GM19438 (cell line): ENCODE measurements at regions not wholly inside any gene's neighbourhood (a gene's known extent, or its start where the extent isn't known, plus 50 kb on each side); places are given as distances from the start of the nearest gene placed in this dataset.

ENCODE experiments used
- ATAC-seq: cut with Tn5 transposase; IDR thresholded peaks from one replicate; pipeline ENCODE4 v1.9.1; 2021; ENCODE audit warnings: low read depth; ENCODE audit not compliant: unreplicated experiment

DNA sequence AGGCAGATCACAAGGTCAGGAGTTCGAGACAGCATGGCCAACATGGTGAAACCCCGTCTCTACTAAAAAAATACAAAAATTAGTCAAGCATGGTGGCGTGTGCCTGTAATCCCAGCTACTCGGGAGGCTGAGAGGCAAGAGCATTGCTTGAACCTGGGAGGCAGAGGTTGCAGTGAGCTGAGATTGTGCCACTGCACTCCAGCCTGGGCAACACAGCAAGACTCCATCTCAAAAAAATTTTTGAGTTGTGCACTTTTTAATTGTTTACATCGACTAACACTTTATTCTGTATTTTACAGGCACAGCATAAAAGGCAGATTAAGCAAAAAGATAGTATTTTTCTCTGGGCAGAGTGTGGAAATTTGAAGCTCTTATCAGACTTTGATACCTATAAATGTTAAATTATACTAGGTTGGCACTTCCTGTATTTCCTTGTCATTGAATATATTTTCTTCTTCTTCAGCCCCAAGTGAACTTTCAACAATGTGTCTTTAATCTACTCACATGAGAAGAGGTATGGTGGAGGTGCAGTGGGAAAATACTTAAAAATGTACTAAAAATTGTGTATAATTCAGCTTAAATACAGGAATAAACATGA is 180.6 kb upstream of the ELL2 start:
- no peak for ATAC-seq

DNA sequence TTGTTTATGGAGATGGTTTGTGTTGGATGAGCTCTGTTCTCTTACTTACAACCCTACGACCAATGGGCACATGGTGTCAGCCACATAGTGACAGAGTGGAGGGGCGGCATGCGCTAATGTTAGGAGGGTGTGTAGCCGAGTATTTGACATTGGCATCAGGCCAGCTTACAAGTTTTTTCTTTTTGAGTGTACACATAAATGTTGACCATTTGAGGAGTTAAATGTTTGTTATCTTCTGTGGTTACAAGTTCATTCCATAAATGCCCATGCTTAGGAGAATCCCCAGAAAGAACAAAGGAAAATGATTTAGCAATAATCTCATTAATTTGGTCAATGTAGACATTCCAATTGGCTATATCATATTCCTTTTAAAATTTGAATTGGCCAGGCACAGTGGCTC is 180.1 kb upstream of the ELL2 start:
- ATAC-seq: no peak

DNA sequence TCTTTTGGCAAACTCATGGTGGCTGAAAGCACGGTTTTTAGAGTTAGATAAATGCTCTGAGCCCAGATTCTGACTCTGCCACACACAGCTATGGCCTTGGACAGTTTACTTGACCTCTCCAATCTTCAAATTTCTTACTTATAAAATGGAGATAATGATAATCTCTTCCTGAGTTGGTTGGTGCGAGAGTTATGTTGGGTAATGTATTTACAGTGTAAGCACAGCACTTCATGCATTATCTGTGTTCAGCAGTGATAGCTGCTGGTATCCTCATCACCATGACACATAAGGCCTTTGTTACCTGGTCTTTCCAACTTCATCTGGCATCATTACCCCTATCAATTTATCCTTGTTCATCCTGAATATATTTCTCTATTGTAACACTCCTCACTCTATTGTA is 178.8 kb upstream of the ELL2 start:
- ATAC-seq: no peak

DNA sequence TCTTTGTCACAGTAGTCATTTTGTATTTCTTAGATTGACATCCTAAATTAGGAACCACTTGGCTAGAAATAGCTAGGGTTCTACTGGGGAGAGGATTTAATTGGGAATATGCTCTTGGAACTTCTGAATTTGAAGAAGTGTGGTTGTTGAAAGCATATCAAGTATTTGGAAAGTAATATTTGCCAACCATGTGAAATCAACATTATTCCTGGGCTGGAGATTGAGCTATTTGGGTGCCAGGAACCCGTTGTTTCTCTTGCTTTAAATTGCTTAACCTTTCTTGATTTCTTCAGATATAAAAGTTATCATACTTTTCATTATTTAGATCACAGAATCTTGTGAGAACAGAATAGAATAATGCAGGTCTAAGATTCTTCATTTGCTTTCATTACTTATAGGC is 178.4 kb upstream of the ELL2 start:
- ATAC-seq: no peak

DNA sequence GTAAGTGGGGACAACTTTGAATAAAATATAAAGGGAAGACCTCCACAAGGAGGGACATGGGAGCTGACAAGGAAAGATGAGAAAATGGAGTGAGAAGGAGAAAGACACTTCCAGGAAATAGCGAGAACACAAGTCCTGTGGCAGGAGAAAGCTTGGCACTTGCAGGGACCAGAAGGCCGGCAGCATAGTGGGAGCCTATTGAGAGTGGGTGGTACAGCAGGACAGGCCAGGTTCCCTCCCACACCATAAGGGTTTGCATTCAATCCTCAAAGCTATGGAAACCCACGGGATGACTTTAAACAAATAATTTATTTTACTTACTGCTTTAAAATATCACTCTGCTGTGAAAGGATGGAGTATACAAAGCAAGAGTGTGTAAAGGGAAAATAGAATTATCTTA is 173.2 kb upstream of the ELL2 start:
- no peak for ATAC-seq

DNA sequence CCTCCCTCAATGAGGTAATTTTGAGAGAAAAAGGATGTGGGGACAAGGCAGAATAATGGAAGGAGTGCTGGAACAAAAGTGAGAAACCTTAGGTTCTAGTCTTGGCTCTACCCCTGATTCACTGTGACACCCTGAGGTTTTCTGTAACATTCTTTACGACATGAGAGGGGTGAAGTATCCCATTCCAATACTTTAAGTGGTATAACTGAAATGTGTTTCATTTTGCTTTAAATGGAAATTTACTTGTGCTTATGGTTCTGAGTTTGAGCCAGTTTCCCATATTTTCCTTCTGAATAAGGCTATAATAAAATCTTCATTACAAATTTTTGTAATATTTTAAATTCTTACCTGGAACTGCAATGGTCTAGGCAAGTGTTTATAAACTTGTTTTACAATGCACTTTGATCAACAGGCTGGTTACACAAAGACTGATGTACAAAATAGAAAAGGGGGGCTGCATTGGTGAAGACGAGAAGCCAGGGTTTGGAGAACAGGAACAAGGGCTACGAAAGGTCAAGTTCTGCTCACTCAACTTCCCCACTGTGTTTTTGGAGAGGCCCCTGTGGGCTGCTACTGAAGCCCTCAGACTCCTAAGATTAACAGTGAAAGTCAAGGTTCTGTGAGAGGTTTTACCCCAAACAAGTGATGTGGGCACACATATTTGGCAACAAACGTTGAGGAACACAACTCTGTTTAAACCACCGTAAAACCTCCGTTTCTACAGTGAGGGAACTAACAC is 171.9 kb upstream of the ELL2 start:
- no peak for ATAC-seq

DNA sequence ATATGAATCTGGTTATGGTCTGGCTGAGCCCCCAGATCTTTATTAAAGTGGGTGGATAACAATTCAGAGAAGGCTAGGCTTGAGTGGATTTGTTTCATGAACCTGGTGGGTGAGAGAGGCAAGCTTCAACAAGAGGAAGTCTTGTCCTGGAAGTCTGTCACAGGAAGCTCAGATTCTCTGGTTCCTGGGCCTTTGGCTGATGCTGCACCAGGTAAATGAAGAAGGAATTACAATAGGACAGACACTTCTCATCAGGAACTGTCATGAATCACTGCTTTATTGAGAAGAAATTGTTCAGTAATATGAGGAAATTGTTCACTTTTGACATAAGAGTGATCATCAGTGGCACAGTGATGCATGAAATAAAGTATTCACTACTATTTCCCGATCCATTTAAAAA is 167.6 kb upstream of the ELL2 start:
- no peak for ATAC-seq

DNA sequence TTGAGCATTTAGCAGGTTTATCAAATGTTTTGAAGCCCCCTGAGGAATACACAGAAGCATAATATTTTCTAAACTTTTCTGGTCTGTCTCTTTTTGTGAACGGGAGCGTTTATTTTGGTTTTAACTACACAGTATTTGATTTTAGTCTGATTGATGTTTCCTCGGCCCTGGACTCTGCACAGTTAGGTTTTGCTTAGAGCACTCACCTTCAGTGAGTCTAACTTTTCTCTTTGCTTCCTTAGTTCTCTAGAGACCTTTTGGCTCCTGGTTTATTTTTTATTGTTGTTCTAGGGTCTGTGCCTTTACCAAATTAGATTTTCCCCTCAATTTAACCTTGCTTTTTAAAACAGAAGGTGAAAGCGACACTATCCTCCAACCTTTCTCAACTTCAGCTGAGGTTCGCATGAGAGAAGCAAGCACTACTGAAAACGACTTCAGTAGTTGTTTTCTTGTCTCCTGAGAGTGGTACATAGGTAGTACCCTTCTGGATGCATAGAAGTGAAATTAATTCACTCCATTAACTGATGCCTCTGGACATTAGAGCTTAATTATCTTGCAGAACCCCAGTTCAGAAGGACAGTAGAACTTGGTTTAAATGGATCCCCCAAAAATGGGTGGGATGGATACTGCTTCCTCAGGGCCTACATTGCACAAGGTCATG is 166.7 kb upstream of the ELL2 start:
- no peak for ATAC-seq

DNA sequence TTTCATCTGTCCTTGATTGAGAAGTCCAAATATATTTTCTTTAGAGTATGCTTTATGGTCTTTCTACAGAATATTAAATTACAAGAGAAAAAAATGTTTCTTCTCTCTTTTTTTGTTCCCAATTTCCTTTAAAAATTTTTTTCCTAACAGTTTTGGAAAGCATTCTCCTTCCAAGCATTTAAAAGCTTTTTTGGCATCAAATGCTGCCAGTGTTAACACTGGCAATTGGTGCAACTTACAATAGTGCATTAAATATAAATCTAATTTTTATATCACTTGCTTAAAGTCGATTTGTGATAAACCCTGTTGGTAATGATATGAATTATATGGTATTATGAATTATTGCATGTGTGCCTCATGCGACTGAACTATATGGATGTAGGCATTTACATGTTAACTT is 165.9 kb upstream of the ELL2 start:
- ATAC-seq: no peak

DNA sequence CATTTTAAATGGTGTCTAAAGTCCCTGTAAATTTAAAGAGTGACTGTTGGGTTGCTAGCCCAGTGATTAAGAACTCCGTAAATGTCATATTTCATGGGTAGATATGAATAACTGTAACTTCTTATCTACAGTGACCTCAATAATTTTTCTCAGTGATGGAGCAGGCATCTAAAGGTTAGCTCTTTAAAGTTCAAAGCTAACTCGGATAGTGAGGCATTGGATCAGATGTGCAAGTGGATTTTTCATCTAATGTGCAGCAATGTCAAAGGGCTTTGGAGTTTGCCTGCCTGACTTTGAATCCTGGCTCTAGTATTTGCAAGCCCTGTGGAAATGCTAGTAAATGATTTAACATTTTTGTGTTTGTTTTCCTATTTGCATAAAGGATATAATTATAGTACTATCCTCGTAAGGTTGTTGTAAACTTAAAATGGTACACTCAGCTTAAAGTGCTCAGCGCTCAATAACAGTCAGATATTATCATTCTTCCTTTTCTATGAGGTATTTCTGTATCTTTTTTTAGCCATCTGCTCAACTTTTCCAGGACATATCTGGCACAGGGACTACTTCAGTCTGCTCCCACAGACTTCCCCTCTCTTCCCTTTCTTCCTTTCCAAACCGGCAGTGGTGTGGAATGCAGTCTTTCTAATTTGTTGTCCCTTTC is 163.7 kb upstream of the ELL2 start:
- ATAC-seq: no peak

DNA sequence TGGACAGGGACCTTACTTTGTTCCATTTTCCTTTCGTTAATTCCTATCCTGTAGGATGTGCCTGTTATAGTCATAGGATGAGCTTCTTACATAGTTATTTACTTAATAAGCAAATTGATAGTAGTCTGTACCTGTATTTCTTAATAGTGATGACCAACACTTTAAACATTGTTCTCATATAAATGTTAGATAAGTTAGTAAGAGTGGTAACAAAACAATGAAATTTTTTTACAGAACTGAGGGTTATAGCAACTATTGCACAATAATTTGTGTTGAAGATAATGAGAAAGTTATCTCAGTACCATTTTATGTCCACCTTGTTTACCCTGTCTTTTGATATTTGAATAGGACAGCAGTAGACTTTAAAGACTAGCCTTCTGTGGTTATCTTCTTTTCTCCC is 162.9 kb upstream of the ELL2 start:
- no peak for ATAC-seq

DNA sequence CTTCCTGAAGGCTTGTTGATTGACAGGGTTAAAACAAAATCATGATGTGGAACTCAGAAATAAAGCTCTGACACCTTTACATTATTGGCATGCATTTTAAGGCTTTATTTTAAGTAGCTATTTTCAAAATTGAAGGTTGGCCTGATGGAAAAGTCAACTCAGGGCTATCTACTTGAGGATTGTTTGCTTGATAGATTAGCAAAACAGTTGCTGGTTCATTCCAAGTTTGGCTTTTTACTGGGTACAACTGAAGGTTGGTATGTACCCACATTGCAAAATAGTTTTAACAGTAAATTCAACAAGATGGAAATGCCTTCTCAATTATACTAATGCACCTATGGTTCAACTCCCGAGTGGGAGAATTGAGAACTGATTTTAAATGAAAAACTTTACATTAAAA is 161.8 kb upstream of the ELL2 start:
- ATAC-seq: no peak

DNA sequence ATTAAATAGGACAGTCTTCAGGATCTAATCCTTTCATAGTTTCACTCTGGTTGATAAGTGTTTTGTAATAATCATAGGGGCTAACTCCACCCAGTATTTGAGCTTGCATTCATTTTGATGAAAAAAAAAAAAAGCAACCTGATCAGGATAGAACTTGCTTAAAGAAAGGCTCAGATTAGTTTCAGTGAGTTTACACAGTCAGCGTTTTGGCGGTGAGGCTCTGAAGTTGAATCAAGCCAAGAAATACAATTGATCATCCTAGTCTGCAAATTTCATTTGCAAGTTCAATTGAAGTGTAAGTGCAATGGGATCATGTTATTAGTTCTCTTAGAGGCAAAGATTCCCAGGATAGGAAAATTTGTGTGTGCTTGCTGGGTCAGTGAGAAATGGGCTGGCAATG is 159.7 kb upstream of the ELL2 start:
- no peak for ATAC-seq

DNA sequence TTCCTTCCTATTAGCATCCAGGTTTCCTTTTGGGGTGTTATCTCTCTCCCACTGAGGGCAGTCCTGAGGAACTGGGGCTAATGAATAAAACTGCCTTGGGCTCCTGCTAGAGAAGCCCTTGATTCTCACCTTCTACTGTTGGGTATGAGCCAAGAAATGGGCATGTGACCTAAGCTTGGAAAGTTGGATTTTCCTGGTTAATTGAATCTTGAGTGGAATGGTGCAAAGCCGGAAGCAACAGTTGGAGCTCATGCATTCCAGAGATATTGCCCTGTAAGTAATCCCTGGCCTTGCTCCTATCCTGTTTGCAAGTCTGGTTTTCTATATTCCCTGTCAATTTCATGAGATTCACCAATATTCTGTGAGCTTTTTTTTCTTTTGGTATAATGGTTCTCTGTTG is 158.5 kb upstream of the ELL2 start:
- no peak for ATAC-seq

DNA sequence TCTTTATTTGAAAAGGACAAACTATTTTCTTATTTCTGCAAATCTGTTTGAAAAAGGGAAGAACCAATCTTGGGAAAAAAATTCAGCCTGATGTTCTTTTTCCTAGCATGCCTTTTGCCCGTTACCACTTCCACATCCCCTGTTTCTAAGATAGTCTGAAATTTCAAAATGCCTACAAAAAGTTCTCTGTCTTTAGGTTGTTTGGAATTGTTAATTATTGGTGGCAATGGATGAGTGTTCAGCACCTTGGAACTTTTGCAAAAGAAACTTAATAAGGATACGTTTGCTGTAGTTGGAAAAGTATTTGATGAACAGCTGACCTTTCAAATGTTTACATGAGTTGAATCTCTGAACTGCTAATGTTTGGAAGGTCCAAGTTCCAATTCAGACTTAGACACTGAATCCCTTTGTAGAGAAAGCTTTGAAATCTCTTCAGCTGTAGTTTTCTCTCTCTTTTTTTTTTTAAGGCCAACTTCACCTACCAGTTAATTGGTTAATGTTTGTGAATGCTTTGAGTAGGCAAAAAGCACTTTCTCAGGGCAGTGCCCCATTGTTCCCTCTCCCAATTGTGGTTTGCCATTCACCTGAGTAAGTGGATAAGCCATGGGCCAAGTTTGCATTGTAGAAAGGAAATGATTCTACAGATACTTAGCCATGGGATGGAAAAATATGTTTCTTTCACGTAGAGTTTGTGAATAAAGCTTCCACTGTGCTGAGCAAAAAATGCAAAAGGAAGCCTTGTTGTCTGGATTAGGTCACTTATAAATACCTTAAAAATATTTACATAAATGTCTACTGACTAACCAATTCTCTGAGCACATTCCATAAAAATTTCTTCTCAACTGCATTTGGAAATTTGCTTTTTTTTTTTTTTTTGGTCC is 156.4 kb upstream of the ELL2 start:
- ATAC-seq: no peak

DNA sequence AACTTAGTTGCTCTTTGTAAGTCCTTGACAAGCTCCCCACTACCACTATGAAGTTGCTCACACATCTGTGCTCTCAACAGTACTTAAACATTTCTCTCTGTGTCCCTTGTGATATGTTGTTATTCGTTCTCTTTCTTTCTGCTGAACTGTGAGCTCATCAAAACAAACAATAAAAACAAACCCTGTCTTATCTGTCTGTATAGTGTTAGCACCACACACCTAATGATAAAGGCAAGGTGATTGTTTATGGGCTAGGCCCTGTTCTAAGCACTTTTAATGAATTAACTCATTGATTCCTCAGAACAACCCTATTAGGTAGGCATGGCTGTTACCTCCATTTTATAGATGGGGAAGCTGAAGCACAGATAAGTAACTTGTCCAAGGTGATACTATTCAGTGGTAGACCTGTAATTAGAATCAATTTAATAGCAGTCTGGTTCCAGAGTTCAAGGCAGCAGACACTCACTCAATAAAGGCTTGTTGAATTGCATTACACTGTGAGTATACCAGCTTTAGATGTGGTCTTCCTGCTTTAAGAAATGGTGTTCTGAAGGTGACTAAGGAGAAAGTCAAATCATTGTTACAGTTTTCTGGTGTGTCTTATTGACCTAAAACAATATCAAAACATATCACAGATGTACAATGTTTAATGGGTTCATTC is 153.6 kb upstream of the ELL2 start:
- ATAC-seq: no peak

DNA sequence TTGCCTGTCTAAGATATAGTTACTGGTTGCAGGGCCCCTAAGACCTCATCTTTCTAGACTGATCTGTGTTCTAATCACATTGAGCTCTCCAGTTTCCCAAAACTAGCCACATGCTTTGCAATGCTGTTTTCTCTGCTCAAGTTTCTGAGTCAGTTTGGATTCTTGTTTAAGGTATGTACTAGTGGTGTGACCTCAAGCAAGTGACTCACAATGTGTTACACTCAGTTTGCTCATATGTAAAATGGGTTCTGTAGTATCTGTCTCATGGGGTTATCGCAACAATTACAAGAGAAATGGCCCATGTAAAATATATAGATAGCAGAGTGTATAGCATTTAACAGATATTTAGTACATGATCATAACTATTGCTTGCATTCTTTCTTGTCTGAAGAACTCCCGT is 153.1 kb upstream of the ELL2 start:
- no peak for ATAC-seq

DNA sequence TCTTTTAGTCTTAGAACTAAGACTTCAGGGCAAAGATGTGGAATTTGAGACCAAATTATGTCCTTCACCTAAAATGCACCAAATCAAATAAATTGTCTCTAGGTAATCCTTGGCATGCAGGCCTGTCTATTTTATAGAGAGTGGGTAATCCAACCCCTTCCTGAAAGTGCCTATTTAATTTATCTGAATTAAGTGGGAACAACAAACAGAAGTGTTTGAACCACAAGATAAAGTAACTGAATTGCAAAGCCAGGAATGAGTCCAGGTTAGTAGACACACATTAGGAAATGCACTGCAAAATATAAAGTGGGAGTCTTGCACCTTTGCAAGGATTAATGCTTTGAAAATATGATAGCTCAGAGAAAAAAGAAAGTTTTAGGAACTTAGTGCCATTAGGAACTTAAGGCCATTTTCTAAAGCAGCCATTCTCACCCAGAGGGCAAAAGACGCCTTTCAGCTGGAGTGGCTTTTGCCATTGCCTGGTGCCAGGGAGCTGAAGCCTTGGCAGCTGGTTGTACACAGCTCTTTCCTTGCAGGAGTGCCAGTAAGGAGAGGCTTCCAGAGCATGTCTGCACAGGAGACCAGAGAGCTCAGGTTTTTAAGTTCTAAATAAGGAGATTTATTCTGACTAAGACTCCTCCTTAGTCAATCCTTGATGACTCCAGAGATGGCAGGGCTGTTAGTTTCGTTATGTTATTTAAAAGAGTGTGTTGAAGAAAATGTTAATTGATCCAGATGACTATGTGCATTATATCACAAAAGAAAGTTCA is 151.7 kb upstream of the ELL2 start:
- no peak for ATAC-seq

DNA sequence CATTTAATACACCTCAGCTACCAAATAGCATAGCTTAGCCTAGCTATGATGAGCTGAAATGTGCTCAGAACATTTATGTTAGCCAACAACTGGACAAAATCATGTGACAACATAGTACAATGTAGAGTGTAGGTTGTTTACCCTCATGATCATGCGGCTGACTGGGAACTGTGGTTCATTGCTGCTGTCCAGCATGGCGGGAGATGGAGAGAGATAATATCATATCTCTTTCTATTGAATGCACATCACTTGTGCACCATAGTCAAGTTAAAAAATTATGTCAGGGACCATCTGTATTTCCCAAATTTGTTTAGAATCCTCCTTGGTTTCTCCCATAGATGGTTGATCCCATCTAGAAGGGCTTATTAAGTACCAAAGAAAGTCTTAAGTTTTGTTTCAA is 151.1 kb upstream of the ELL2 start:
- no peak for ATAC-seq
